NK-92 treated with Interleukin-12 subunit alpha and Interleukin-12 subunit beta, amount 100 ng/mL, for 24 hours (cell line): ENCODE measurements at regions not wholly inside any gene's neighbourhood (a gene's known extent, or its start where the extent isn't known, plus 50 kb on each side); places are given as distances from the start of the nearest gene placed in this dataset.

Experiments used
- DNase-seq: peaks from one replicate; lab custom pipeline; 2025; lab: John Stamatoyannopoulos, UW

GRCh38 chr14:98233656-98234055, 1038.3 kb downstream of the BCL11B start:
- DNase-seq: no peak

GRCh38 chr14:98234208-98234607, 1037.8 kb downstream of the BCL11B start:
- no peak for DNase-seq

GRCh38 chr14:98236314-98236713, 1035.7 kb downstream of the BCL11B start:
- DNase-seq: no peak

- no peak for DNase-seq
Measured at GRCh38 chr14:98237939-98238338, 1034.1 kb downstream of the BCL11B start.

GRCh38 chr14:98240376-98240775, 1031.6 kb downstream of the BCL11B start:
- no peak for DNase-seq

- DNase-seq: no peak
Measured at GRCh38 chr14:98242903-98243302, 1029.1 kb downstream of the BCL11B start.

GRCh38 chr14:98243332-98243731, 1028.7 kb downstream of the BCL11B start:
- no peak for DNase-seq

GRCh38 chr14:98244162-98244948, 1027.6 kb downstream of the BCL11B start:
- no peak for DNase-seq

GRCh38 chr14:98244966-98245569, 1026.9 kb downstream of the BCL11B start:
- DNase-seq: no peak

- DNase-seq: no peak
Measured at GRCh38 chr14:98249057-98249456, 1022.9 kb downstream of the BCL11B start.

GRCh38 chr14:98249476-98249875, 1022.5 kb downstream of the BCL11B start:
- no peak for DNase-seq

GRCh38 chr14:98252820-98253219, 1019.2 kb downstream of the BCL11B start:
- DNase-seq: no peak

- DNase-seq: no peak
Measured at GRCh38 chr14:98259881-98260280, 1012.1 kb downstream of the BCL11B start.

GRCh38 chr14:98262566-98262965, 1009.4 kb downstream of the BCL11B start:
- no peak for DNase-seq

GRCh38 chr14:98269533-98269932, 1002.5 kb downstream of the BCL11B start:
- DNase-seq: no peak

- DNase-seq: no peak
Measured at GRCh38 chr14:98270201-98270600, 1001.8 kb downstream of the BCL11B start.

GRCh38 chr14:98274596-98274995, 997.4 kb downstream of the BCL11B start:
- no peak for DNase-seq

GRCh38 chr14:98278800-98279199, 993.2 kb downstream of the BCL11B start:
- DNase-seq: no peak

GRCh38 chr14:98280436-98280835, 991.6 kb downstream of the BCL11B start:
- no peak for DNase-seq

- DNase-seq: no peak
Measured at GRCh38 chr14:98288825-98289224, 983.2 kb downstream of the BCL11B start.

GRCh38 chr14:98290596-98290995, 981.4 kb downstream of the BCL11B start:
- no peak for DNase-seq

GRCh38 chr14:98292191-98292590, 979.8 kb downstream of the BCL11B start:
- DNase-seq: no peak

- DNase-seq: no peak
Measured at GRCh38 chr14:98293576-98293975, 978.4 kb downstream of the BCL11B start.

- DNase-seq: no peak
Measured at GRCh38 chr14:98296895-98297294, 975.1 kb downstream of the BCL11B start.
